NCI-H2107 (cell line): ENCODE measurements at regions not wholly inside any gene's neighbourhood (a gene's known extent, or its start where the extent isn't known, plus 50 kb on each side); places are given as distances from the start of the nearest gene placed in this dataset.

Source experiments
- DNase-seq: peaks from one replicate; lab custom pipeline; 2025; lab: John Stamatoyannopoulos, UW

- DNase-seq, result no peak
These were observed 164.7 kb upstream of the B3GAT1 start for GRCh38 chr11:134576721-134577171.

- DNase-seq, result no peak
These were observed 164.2 kb upstream of the B3GAT1 start for GRCh38 chr11:134576286-134576685.

GRCh38 chr11:134575504-134576230 is 163.6 kb upstream of the B3GAT1 start:
- no peak for DNase-seq

GRCh38 chr11:134574947-134575346 is 162.9 kb upstream of the B3GAT1 start:
- no peak for DNase-seq

GRCh38 chr11:134574425-134574824 is 162.4 kb upstream of the B3GAT1 start:
- DNase-seq, result no peak

GRCh38 chr11:134573857-134574256 is 161.8 kb upstream of the B3GAT1 start:
- no peak for DNase-seq

GRCh38 chr11:134572741-134573675 is 161.0 kb upstream of the B3GAT1 start:
- DNase-seq, result no peak

- DNase-seq, result no peak
These were observed 159.3 kb upstream of the B3GAT1 start for GRCh38 chr11:134571301-134571700.

- DNase-seq, result no peak
These were observed 157.2 kb upstream of the B3GAT1 start for GRCh38 chr11:134569195-134569594.

- no peak for DNase-seq
These were observed 154.3 kb upstream of the B3GAT1 start for GRCh38 chr11:134566311-134566710.

- no peak for DNase-seq
These were observed 153.4 kb upstream of the B3GAT1 start for GRCh38 chr11:134565343-134565891.

GRCh38 chr11:134564472-134565200 is 152.6 kb upstream of the B3GAT1 start:
- no peak for DNase-seq

GRCh38 chr11:134562941-134563471 is 151.0 kb upstream of the B3GAT1 start:
- no peak for DNase-seq

- no peak for DNase-seq
These were observed 150.2 kb upstream of the B3GAT1 start for GRCh38 chr11:134562196-134562595.

GRCh38 chr11:134561331-134561720 is 149.3 kb upstream of the B3GAT1 start:
- DNase-seq, result no peak

GRCh38 chr11:134560566-134561330 is 148.7 kb upstream of the B3GAT1 start:
- DNase-seq, result no peak

- DNase-seq, result no peak
These were observed 148.0 kb upstream of the B3GAT1 start for GRCh38 chr11:134560066-134560465.

- DNase-seq, result no peak
These were observed 147.5 kb upstream of the B3GAT1 start for GRCh38 chr11:134559602-134559962.

GRCh38 chr11:134558916-134559601 is 147.0 kb upstream of the B3GAT1 start:
- DNase-seq, result no peak

GRCh38 chr11:134558258-134558835 is 146.3 kb upstream of the B3GAT1 start:
- DNase-seq, result no peak
